GM12892 (cell line): ENCODE measurements at regions not wholly inside any gene's neighbourhood (a gene's known extent, or its start where the extent isn't known, plus 50 kb on each side); places are given as distances from the start of the nearest gene placed in this dataset.
A peak's percentile ranks its signal among the peaks of the same experiment; 100 is the strongest.

ENCODE experiments used
- DNase-seq: peaks from one replicate; pipeline ENCODE4 v3.0.0; 2011; ENCODE audit not compliant: insufficient read length
- FAIRE-seq: peaks from 2 replicates; lab custom pipeline; 2011; peaks lifted over from hg19 to GRCh38; lab: Jason Lieb, UNC
- POLR2A ChIP-seq: IDR thresholded peaks from 2 replicates; pipeline ENCODE4 v1.6.1; 2011; ENCODE audit warnings: low read depth, low read length, control low read depth
- POLR2AphosphoS5 ChIP-seq: IDR thresholded peaks from 2 replicates; pipeline ENCODE4 v1.6.1; 2011; ENCODE audit warnings: low read depth, low read length, control low read depth
- TAF1 ChIP-seq: IDR thresholded peaks from 2 replicates; pipeline ENCODE4 v1.6.1; 2011; ENCODE audit warnings: low read depth, mild to moderate bottlenecking, control low read depth, low read length, borderline replicate concordance

GRCh38 chr16:66315210-66315825 lies 51.2 kb upstream of the CDH5 start:
- DNase-seq (peak; percentile 61), FAIRE-seq (peak; percentile 91)
- TF ChIP-seq POLR2AphosphoS5 (no peak), TAF1 (no peak), POLR2A (no peak)

GRCh38 chr16:66311306-66311705 lies 55.2 kb upstream of the CDH5 start:
- FAIRE-seq (no peak), DNase-seq (no peak)
- TF ChIP-seq POLR2A: no peak
- TF ChIP-seq POLR2AphosphoS5: no peak
- TF ChIP-seq TAF1: no peak

GRCh38 chr16:66309215-66309807 lies 57.2 kb upstream of the CDH5 start:
- no peak for TF ChIP-seq POLR2AphosphoS5
- TF ChIP-seq POLR2A: no peak
- DNase-seq (no peak), FAIRE-seq (no peak)

GRCh38 chr16:66308096-66308495 lies 58.4 kb upstream of the CDH5 start:
- FAIRE-seq (no peak), DNase-seq (no peak)
- TF ChIP-seq POLR2A: no peak
- TF ChIP-seq POLR2AphosphoS5: no peak
- no peak for TF ChIP-seq TAF1

- TF ChIP-seq POLR2AphosphoS5 (no peak), TAF1 (no peak), POLR2A (no peak)
- no peak for FAIRE-seq
- no peak for DNase-seq
Observed at GRCh38 chr16:66306366-66307150, 59.9 kb upstream of the CDH5 start.

GRCh38 chr16:66304961-66305360 lies 61.5 kb upstream of the CDH5 start:
- no peak for TF ChIP-seq POLR2A
- no peak for TF ChIP-seq POLR2AphosphoS5
- no peak for TF ChIP-seq TAF1
- no peak for FAIRE-seq
- no peak for DNase-seq

- TF ChIP-seq TAF1 (no peak), POLR2A (no peak), POLR2AphosphoS5 (no peak)
- no peak for FAIRE-seq
Observed at GRCh38 chr16:66304151-66304550, 62.3 kb upstream of the CDH5 start.

GRCh38 chr16:66300501-66300900 lies 66.0 kb upstream of the CDH5 start:
- no peak for FAIRE-seq
- no peak for DNase-seq
- TF ChIP-seq POLR2A (no peak), POLR2AphosphoS5 (no peak)

More at GRCh38 chr16:66304151-66304550, 62.3 kb upstream of the CDH5 start:
- DNase-seq: no peak

GRCh38 chr16:66300037-66300436 lies 66.5 kb upstream of the CDH5 start:
- TF ChIP-seq TAF1 (no peak), POLR2AphosphoS5 (no peak), POLR2A (no peak)
- no peak for FAIRE-seq

GRCh38 chr16:66299349-66299748 lies 67.1 kb upstream of the CDH5 start:
- FAIRE-seq (no peak), DNase-seq (no peak)
- TF ChIP-seq POLR2AphosphoS5 (no peak), POLR2A (no peak), TAF1 (no peak)

More at GRCh38 chr16:66300037-66300436, 66.5 kb upstream of the CDH5 start:
- DNase-seq: no peak

GRCh38 chr16:66298571-66299120 lies 67.8 kb upstream of the CDH5 start:
- TF ChIP-seq POLR2AphosphoS5 (no peak), TAF1 (no peak), POLR2A (no peak)
- DNase-seq (no peak), FAIRE-seq (no peak)
